CD14-positive monocyte (primary cell): ENCODE measurements at regions not wholly inside any gene's neighbourhood (a gene's known extent, or its start where the extent isn't known, plus 50 kb on each side); places are given as distances from the start of the nearest gene placed in this dataset.

Experiments
- DNase-seq, 3 donors: peaks; one replicate each; pipeline ENCODE4 v3.0.0-alpha.2; 2011 to 2022
- H2AFZ ChIP-seq: 2 replicates; pipeline ENCODE4 v1.6.0; 2012; ENCODE audit warnings: mild to moderate bottlenecking, low read depth, low read length, inconsistent platforms; ENCODE audit not compliant: insufficient read depth, poor library complexity, severe bottlenecking
- H3K27ac ChIP-seq, 2 donors: 1 replicate in 1 of 2; 2 replicates in 1 of 2; pipeline ENCODE4 v1.5.1; 2012 to 2013; ENCODE audit warnings: low read length in 2 of 2, control low read depth in 1 of 2, inconsistent platforms in 1 of 2, low read depth in 1 of 2, mild to moderate bottlenecking in 1 of 2
- H3K27me3 ChIP-seq, 2 donors: one replicate each; pipeline versions ENCODE4 v1.6.0 to v1.6.1; 2011 to 2013; ENCODE audit warnings: low read length in 2 of 2; ENCODE audit not compliant: control insufficient read depth in 2 of 2, insufficient read depth in 2 of 2
- H3K36me3 ChIP-seq, 2 donors: replicated peaks in 1 of 2; 1 replicate in 1 of 2; 2 replicates in 1 of 2; pipeline versions ENCODE4 v1.5.1 to v1.6.1; 2012 to 2013; ENCODE audit warnings: low read length in 2 of 2, control low read depth in 1 of 2, inconsistent platforms in 1 of 2, mild to moderate bottlenecking in 1 of 2; ENCODE audit not compliant: insufficient read depth in 2 of 2, control insufficient read depth in 1 of 2
- H3K4me1 ChIP-seq, 2 donors: 1 replicate in 1 of 2; 2 replicates in 1 of 2; pipeline versions ENCODE4 v1.5.1 to v1.6.1; 2012 to 2013; ENCODE audit warnings: low read length in 2 of 2, control low read depth in 1 of 2, inconsistent platforms in 1 of 2, mild to moderate bottlenecking in 1 of 2, moderate library complexity in 1 of 2; ENCODE audit not compliant: insufficient read depth in 2 of 2, control insufficient read depth in 1 of 2
- H3K4me2 ChIP-seq: replicated peaks from 2 replicates; pipeline ENCODE3; 2012; ENCODE audit warnings: low read length, moderate library complexity, mild to moderate bottlenecking; ENCODE audit not compliant: poor library complexity, severe bottlenecking; ENCODE audit errors: extremely low read depth
- H3K4me3 ChIP-seq, 3 experiments: fragments of 200-600 bp in 1 of 3; sonication (generic) in 1 of 3; replicated peaks in 1 of 3; 1 replicate in 2 of 3; 2 replicates in 1 of 3; pipeline ENCODE4 v1.5.1; 2011 to 2013; ENCODE audit warnings: low read length in 3 of 3, mild to moderate bottlenecking in 3 of 3, control low read depth in 2 of 3, low read depth in 2 of 3, inconsistent platforms in 1 of 3, moderate library complexity in 1 of 3
- H3K79me2 ChIP-seq: 2 replicates; pipeline ENCODE4 v1.6.0; 2012; ENCODE audit warnings: mild to moderate bottlenecking, control low read depth, inconsistent platforms, low read length, moderate library complexity; ENCODE audit not compliant: insufficient read depth
- H3K9ac ChIP-seq: 2 replicates; pipeline ENCODE4 v1.6.0; 2017; ENCODE audit warnings: low read length, mild to moderate bottlenecking; ENCODE audit not compliant: insufficient read depth, poor library complexity, severe bottlenecking
- H3K9me3 ChIP-seq, 2 donors: replicated peaks in 1 of 2; 1 replicate in 1 of 2; 2 replicates in 1 of 2; pipeline versions ENCODE4 v1.5.1 to v1.6.1; 2012 to 2013; ENCODE audit warnings: low read length in 2 of 2, control low read depth in 1 of 2; ENCODE audit not compliant: control insufficient read depth in 1 of 2, insufficient read depth in 1 of 2
- H4K20me1 ChIP-seq: 2 replicates; pipeline ENCODE4 v1.6.0; 2012; ENCODE audit warnings: mild to moderate bottlenecking, low read length, control low read depth, moderate library complexity; ENCODE audit not compliant: insufficient read depth
- H3K27ac Mint-ChIP-seq, 7 donors: one replicate each; pipeline ENCODE4 v1.8.0; 2020; ENCODE audit warnings: mild to moderate bottlenecking in 7 of 7, mixed read lengths in 7 of 7, moderate library complexity in 6 of 7, inconsistent platforms in 2 of 7
- H3K27me3 Mint-ChIP-seq, 3 donors: one replicate each; pipeline ENCODE4 v1.8.0; 2021 to 2022; ENCODE audit warnings: low read depth in 3 of 3, mild to moderate bottlenecking in 3 of 3, mixed read lengths in 3 of 3, moderate library complexity in 3 of 3, inconsistent platforms in 1 of 3
- H3K36me3 Mint-ChIP-seq, 2 donors: one replicate each; pipeline ENCODE4 v1.8.0; 2020; ENCODE audit warnings: mixed read lengths in 2 of 2, inconsistent platforms in 1 of 2, mild to moderate bottlenecking in 1 of 2
- H3K4me1 Mint-ChIP-seq: one replicate; pipeline ENCODE4 v1.8.0; 2020; ENCODE audit warnings: mild to moderate bottlenecking, mixed read lengths
- H3K4me3 Mint-ChIP-seq, 2 donors: one replicate each; pipeline ENCODE4 v1.8.0; 2020; ENCODE audit warnings: mild to moderate bottlenecking in 2 of 2, mixed read lengths in 2 of 2, moderate library complexity in 1 of 2
- H3K9me3 Mint-ChIP-seq, 7 donors: one replicate each; pipeline ENCODE4 v1.8.0; 2020 to 2022; ENCODE audit warnings: mixed read lengths in 7 of 7, mild to moderate bottlenecking in 6 of 7, moderate library complexity in 6 of 7, inconsistent platforms in 2 of 7
- WGBS: methylation state at CpG from one replicate; pipeline ENCODE4 v1.1.5; 2013; ENCODE audit warnings: missing lambda C conversion rate; ENCODE audit not compliant: insufficient coverage; 5-methylcytosine and 5-hydroxymethylcytosine counted together
- intact Hi-C, 2 donors: fragments of 100-400 bp; cut with micrococcal nuclease; formaldehyde crosslinking; loops; one replicate each; pipeline versions ENCODE4 v1.15.0 to v1.15.1; 2023
- TF ChIP-seq, protein P1 (sequence below): fragments of 200-600 bp; IDR thresholded peaks from one replicate; pipeline ENCODE4 v1.8.0; 2022; ENCODE audit warnings: antibody characterized with exemption, mild to moderate bottlenecking

- no peak overlapping the region for H2AFZ ChIP-seq
- no peaks in the 10 kb centered on the region for H3K4me1 Mint-ChIP-seq
- H3K79me2 ChIP-seq, result no peaks in the 10 kb centered on the region
- H3K27ac Mint-ChIP-seq, result no peak overlapping the region
- no peaks in the 10 kb centered on the region for H3K36me3 ChIP-seq
- H3K9ac ChIP-seq, result no peak overlapping the region
- peaks cover under 1 to 7% (median 2%) of the 10 kb centered on the region in 3 donors for H3K27me3 Mint-ChIP-seq
- H3K4me2 ChIP-seq, result no peak overlapping the region
- no peaks in the 10 kb centered on the region for H4K20me1 ChIP-seq
- H3K9me3 Mint-ChIP-seq, result peaks cover 0 to 3% (median 0%) of the 10 kb centered on the region in 7 donors
- no peaks in the 10 kb centered on the region for H3K36me3 Mint-ChIP-seq
- H3K27me3 ChIP-seq, result no peaks in the 10 kb centered on the region
- TF ChIP-seq, protein P1, sequence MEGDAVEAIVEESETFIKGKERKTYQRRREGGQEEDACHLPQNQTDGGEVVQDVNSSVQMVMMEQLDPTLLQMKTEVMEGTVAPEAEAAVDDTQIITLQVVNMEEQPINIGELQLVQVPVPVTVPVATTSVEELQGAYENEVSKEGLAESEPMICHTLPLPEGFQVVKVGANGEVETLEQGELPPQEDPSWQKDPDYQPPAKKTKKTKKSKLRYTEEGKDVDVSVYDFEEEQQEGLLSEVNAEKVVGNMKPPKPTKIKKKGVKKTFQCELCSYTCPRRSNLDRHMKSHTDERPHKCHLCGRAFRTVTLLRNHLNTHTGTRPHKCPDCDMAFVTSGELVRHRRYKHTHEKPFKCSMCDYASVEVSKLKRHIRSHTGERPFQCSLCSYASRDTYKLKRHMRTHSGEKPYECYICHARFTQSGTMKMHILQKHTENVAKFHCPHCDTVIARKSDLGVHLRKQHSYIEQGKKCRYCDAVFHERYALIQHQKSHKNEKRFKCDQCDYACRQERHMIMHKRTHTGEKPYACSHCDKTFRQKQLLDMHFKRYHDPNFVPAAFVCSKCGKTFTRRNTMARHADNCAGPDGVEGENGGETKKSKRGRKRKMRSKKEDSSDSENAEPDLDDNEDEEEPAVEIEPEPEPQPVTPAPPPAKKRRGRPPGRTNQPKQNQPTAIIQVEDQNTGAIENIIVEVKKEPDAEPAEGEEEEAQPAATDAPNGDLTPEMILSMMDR, result no peak
- intact Hi-C loops, result no loop called here
- no peaks in the 10 kb centered on the region for H3K9me3 ChIP-seq
- DNase-seq, result no peak
- H3K4me3 Mint-ChIP-seq, result no peak overlapping the region
- H3K4me3 ChIP-seq, result no peak overlapping the region
- H3K27ac ChIP-seq, result no peak overlapping the region
- no peaks in the 10 kb centered on the region for H3K4me1 ChIP-seq
- WGBS, result 100% methylated on average over 3 of the region's 6 CpGs
Observed at GRCh38 chr3:43783987-43784639, 93.4 kb downstream of the ABHD5 start.

GRCh38 chr3:43784640-43785011 lies 93.9 kb downstream of the ABHD5 start:
- no peak for DNase-seq
- Histone ChIP-seq H2AFZ (no peak overlapping the region), H3K4me2 (no peak overlapping the region), H3K27me3 (no peaks in the 10 kb centered on the region), H3K4me3 (no peak overlapping the region), H3K9ac (no peak overlapping the region), H4K20me1 (no peaks in the 10 kb centered on the region), H3K27ac (no peak overlapping the region), H3K79me2 (no peaks in the 10 kb centered on the region), H3K9me3 (no peaks in the 10 kb centered on the region), H3K4me1 (no peaks in the 10 kb centered on the region), H3K36me3 (no peaks in the 10 kb centered on the region)
- TF ChIP-seq, protein P1, result no peak
- H3K4me1 Mint-ChIP-seq, result no peaks in the 10 kb centered on the region
- no peak overlapping the region for H3K4me3 Mint-ChIP-seq
- no peak overlapping the region for H3K27ac Mint-ChIP-seq
- intact Hi-C loops, result no loop called here
- WGBS, result 70% methylated on average over 4 of the region's 4 CpGs
- H3K9me3 Mint-ChIP-seq, result peaks cover 0 to 3% (median 0%) of the 10 kb centered on the region in 7 donors
- no peaks in the 10 kb centered on the region for H3K36me3 Mint-ChIP-seq
- peaks cover 0 to 7% (median 4%) of the 10 kb centered on the region in 3 donors for H3K27me3 Mint-ChIP-seq
